Cardiac muscle cell (in vitro differentiated cells and primary cell): ENCODE measurements at regions not wholly inside any gene's neighbourhood (a gene's known extent, or its start where the extent isn't known, plus 50 kb on each side); places are given as distances from the start of the nearest gene placed in this dataset.

ENCODE experiments used
- DNase-seq, 2 donors: peaks; one replicate each; pipeline versions ENCODE4 v3.0.0 to v3.0.0-alpha.2; 2010 to 2017; ENCODE audit warnings: low read depth in 1 of 2, low spot score in 1 of 2
- H3K27ac ChIP-seq: fragments of 200-600 bp; sonication (generic); 2 replicates; pipeline ENCODE4 v1.5.1; 2016
- H3K27me3 ChIP-seq: fragments of 200-600 bp; sonication (generic); 2 replicates; pipeline ENCODE4 v1.6.0; 2016; ENCODE audit warnings: control low read depth
- H3K36me3 ChIP-seq: fragments of 200-600 bp; sonication (generic); 2 replicates; pipeline ENCODE4 v1.5.1; 2016; ENCODE audit warnings: control low read depth
- H3K4me1 ChIP-seq: fragments of 200-600 bp; sonication (generic); 2 replicates; pipeline ENCODE4 v1.8.1; 2017; ENCODE audit warnings: low read depth, mild to moderate bottlenecking, mixed run types
- H3K4me3 ChIP-seq: fragments of 200-600 bp; sonication (generic); 2 replicates; pipeline ENCODE4 v1.5.1; 2016; ENCODE audit warnings: mild to moderate bottlenecking
- H3K9me3 ChIP-seq: fragments of 200-600 bp; sonication (generic); 2 replicates; pipeline ENCODE4 v1.5.1; 2017; ENCODE audit warnings: low read depth, mild to moderate bottlenecking, control low read depth
- TF ChIP-seq, protein P1 (sequence below): IDR thresholded peaks from 2 replicates; pipeline ENCODE4 v1.5.1; 2012; ENCODE audit warnings: low read depth, mild to moderate bottlenecking, low read length

DNA sequence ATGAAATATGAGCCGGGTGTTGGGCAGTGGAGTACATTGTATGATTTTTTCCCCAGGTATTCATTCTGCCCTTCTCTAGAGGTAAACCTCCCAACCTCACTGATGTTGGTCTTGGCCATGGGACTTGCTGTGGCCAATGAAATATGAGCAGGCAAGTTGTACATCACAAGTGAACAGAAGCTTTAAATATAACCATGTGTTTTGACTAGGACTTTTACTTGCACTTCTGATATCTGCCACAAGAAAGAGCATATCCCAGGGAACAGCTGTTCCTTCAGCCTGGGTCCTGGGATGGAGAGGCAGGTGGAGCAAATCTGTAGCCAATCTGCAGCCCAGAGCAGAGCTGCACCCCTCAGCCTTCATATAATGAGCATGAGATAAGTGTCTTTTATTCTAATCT, 109.8 kb upstream of the PALS2 start:
- no peak for DNase-seq
- H3K9me3 ChIP-seq, result no peaks in the 10 kb centered on the region
- H3K4me1 ChIP-seq, result no peaks in the 10 kb centered on the region
- TF ChIP-seq, protein P1, sequence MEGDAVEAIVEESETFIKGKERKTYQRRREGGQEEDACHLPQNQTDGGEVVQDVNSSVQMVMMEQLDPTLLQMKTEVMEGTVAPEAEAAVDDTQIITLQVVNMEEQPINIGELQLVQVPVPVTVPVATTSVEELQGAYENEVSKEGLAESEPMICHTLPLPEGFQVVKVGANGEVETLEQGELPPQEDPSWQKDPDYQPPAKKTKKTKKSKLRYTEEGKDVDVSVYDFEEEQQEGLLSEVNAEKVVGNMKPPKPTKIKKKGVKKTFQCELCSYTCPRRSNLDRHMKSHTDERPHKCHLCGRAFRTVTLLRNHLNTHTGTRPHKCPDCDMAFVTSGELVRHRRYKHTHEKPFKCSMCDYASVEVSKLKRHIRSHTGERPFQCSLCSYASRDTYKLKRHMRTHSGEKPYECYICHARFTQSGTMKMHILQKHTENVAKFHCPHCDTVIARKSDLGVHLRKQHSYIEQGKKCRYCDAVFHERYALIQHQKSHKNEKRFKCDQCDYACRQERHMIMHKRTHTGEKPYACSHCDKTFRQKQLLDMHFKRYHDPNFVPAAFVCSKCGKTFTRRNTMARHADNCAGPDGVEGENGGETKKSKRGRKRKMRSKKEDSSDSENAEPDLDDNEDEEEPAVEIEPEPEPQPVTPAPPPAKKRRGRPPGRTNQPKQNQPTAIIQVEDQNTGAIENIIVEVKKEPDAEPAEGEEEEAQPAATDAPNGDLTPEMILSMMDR, result no peak
- no peaks in the 10 kb centered on the region for H3K36me3 ChIP-seq
- H3K27ac ChIP-seq, result no peak overlapping the region
- H3K27me3 ChIP-seq, result no peaks in the 10 kb centered on the region
- H3K4me3 ChIP-seq, result no peak overlapping the region

DNA sequence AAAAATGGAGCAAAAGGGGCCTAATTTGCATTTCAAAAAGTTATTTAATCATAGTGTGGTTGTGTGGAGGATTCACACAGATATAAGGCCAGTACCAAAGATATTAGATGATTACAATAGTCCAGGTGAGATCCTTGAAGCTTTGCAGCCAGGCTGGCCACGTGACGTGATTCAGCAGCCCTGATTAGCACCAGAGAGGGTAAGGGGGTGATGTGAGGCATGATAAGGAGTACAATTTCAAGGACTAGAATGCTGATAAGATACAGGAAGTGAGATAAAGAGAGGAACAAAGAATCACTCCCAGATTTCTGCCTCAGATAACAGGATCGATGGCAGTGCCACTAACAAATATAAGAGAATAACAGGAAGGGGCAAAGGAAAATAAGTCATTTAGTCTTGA, 108.4 kb upstream of the PALS2 start:
- DNase-seq, result no peak
- Histone ChIP-seq H3K9me3 (no peaks in the 10 kb centered on the region), H3K4me1 (no peaks in the 10 kb centered on the region), H3K27me3 (no peaks in the 10 kb centered on the region), H3K4me3 (no peak overlapping the region), H3K36me3 (no peaks in the 10 kb centered on the region), H3K27ac (no peak overlapping the region)
- TF ChIP-seq, protein P1, result no peak

DNA sequence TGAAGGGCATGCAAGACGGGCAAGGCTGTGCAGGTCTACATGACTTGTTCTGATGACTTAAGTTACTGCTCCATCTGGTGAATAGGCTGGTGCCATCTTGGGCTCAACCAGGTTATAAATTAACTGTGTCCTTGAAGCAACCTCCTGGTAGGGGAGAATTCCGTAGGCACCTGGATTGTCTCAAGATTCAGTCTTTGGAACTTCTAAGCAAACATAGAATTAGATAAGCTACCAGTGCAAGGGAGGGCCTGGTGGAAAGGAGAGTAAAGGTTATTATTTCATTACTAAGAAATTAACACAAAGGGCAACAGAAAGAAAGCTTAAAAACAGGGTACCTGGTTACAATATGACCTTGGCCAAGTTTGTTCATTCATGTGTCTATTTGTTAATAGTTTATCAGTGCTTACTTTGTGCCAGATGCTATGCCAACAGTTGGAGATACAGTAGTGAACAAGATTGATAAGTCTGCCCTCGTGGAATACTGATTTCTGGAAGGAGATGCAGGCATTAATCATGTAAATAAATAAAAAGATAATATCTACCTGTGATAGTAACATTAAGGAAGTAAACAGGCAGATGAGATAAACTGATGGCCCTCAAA, 107.0 kb upstream of the PALS2 start:
- no peaks in the 10 kb centered on the region for H3K27me3 ChIP-seq
- H3K4me3 ChIP-seq, result no peak overlapping the region
- TF ChIP-seq, protein P1, result no peak
- no peak overlapping the region for H3K27ac ChIP-seq
- no peak for DNase-seq
- H3K9me3 ChIP-seq, result no peaks in the 10 kb centered on the region
- H3K36me3 ChIP-seq, result no peaks in the 10 kb centered on the region
- H3K4me1 ChIP-seq, result no peaks in the 10 kb centered on the region

DNA sequence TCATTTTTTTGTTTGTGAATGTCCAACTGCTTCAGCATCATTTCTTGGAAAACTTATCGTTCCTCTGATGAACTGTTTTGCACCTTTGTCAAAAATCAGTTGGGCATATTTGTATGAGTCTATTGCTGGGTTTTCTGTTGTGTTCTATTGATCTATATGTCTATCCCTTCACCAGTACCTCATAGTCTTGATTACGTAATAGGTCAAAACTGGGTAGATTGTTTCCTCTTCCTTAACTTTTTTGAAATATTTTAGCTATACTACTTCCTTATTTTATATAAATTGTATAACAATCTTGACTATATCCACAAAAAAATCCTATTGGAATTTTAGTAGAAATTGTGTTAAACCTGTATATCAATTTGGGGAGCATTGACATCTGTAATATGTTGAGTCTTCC, 104.1 kb upstream of the PALS2 start:
- no peaks in the 10 kb centered on the region for H3K36me3 ChIP-seq
- no peak for DNase-seq
- no peaks in the 10 kb centered on the region for H3K9me3 ChIP-seq
- H3K27ac ChIP-seq, result no peak overlapping the region
- H3K4me1 ChIP-seq, result no peaks in the 10 kb centered on the region
- TF ChIP-seq, protein P1, result no peak
- H3K27me3 ChIP-seq, result no peaks in the 10 kb centered on the region
- no peak overlapping the region for H3K4me3 ChIP-seq

DNA sequence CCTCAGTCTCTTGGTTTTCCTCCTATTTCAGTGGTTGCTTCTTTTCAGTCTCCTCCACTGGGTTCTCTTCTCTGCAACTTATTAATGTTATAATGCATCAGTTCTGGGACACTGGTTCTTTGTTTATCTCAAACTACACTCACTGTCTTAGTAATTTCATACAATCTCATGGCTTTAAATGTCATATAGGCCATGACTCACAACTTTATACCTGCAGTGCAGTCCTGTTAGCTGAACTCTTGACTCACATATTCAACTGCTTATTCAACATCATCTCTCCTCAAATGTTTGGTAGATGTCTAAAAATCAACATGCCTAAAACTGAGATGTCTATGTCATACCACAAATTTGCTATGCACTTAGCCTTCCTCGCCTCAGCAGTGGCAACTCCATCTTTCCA, 101.2 kb upstream of the PALS2 start:
- Histone ChIP-seq H3K9me3 (no peaks in the 10 kb centered on the region), H3K36me3 (no peaks in the 10 kb centered on the region), H3K4me1 (no peaks in the 10 kb centered on the region), H3K27me3 (no peaks in the 10 kb centered on the region), H3K27ac (no peak overlapping the region), H3K4me3 (no peak overlapping the region)
- TF ChIP-seq, protein P1, result no peak
- DNase-seq, result no peak
